ENCODE measurements at regions not wholly inside any gene's neighbourhood (a gene's known extent, or its start where the extent isn't known, plus 50 kb on each side); places are given as distances from the start of the nearest gene placed in this dataset.
A peak's percentile ranks its signal among the peaks of the same experiment; 100 is the strongest.
"Not testable (repeated sequence)": the region's sequence is repeated elsewhere in the genome, so short reads cannot be mapped to it uniquely, and the experiment has no call there.

GRCh38 chr2:82993609-82994008, 1465.5 kb downstream of the SUCLG1 start:
- H3K4me3 ChIP-seq (ENCODE audit: low read length), result no peak overlapping the region
- TF ChIP-seq, protein P1, sequence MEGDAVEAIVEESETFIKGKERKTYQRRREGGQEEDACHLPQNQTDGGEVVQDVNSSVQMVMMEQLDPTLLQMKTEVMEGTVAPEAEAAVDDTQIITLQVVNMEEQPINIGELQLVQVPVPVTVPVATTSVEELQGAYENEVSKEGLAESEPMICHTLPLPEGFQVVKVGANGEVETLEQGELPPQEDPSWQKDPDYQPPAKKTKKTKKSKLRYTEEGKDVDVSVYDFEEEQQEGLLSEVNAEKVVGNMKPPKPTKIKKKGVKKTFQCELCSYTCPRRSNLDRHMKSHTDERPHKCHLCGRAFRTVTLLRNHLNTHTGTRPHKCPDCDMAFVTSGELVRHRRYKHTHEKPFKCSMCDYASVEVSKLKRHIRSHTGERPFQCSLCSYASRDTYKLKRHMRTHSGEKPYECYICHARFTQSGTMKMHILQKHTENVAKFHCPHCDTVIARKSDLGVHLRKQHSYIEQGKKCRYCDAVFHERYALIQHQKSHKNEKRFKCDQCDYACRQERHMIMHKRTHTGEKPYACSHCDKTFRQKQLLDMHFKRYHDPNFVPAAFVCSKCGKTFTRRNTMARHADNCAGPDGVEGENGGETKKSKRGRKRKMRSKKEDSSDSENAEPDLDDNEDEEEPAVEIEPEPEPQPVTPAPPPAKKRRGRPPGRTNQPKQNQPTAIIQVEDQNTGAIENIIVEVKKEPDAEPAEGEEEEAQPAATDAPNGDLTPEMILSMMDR (conservative IDR thresholded peaks at IDR 0.05; ENCODE audit: low read depth, low read length), result no peak

DNA sequence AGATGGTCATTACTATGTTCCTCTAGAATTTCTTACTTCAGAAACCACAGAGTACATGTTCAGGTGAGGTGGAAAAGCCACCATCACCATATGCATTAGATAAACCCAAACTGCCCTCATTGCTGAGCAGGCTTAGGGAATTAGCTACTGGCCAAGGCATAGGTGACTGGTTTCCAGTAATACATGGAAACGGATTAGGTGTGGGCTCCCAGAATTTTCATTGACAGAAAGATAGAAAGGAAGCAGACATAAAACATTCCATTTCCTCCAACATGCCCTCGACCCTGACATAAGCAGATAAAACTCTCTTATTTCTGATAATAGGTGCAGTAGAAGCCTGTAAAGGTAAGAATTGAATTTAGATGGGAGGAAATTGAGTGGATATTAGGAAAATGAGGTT, 1466.1 kb downstream of the SUCLG1 start:
- DNase-seq (ENCODE audit: low read depth), result no peak
- H3K4me3 ChIP-seq (ENCODE audit: low read length), result no peak overlapping the region
- TF ChIP-seq, protein P1 (conservative IDR thresholded peaks at IDR 0.05; ENCODE audit: low read depth, low read length), result no peak

More at GRCh38 chr2:82993609-82994008, 1465.5 kb downstream of the SUCLG1 start:
- peak; percentile 9 for DNase-seq (ENCODE audit: low read depth)

GRCh38 chr2:82987706-82988105, 1471.4 kb downstream of the SUCLG1 start:
- not testable (repeated sequence) for H3K4me3 ChIP-seq (ENCODE audit: low read length); DNase-seq (ENCODE audit: low read depth)

DNA sequence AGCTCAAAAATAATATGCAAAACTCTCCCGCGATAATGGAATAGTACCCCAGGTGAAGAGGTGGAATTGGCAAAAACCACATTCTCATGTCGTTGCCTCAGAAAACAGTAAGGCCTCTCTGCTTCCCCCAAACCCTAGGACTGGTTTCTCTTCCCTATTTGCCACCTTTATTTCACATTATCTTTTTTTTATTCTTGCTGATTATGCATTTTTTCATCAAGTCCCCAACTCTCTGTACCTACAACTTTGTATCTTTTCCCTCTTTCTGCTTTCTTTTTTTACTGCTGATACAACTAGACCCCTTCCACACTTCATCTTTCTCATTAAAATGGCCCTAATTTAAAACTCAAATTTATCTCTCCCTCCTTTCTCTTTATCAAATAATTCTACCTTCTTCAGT, 1472.2 kb downstream of the SUCLG1 start:
- no peak overlapping the region for H3K4me3 ChIP-seq (ENCODE audit: low read length)
- TF ChIP-seq, protein P1 (conservative IDR thresholded peaks at IDR 0.05; ENCODE audit: low read depth, low read length), result no peak
- no peak for DNase-seq (ENCODE audit: low read depth)

GRCh38 chr2:82985572-82986197, 1473.4 kb downstream of the SUCLG1 start:
- DNase-seq (ENCODE audit: low read depth), result no peak
- TF ChIP-seq, protein P1 (conservative IDR thresholded peaks at IDR 0.05; ENCODE audit: low read depth, low read length), result no peak
- H3K4me3 ChIP-seq (ENCODE audit: low read length), result no peak overlapping the region

- DNase-seq (ENCODE audit: low read depth), result no peak
- TF ChIP-seq, protein P1 (conservative IDR thresholded peaks at IDR 0.05; ENCODE audit: low read depth, low read length), result no peak
- no peak overlapping the region for H3K4me3 ChIP-seq (ENCODE audit: low read length)
Measured at GRCh38 chr2:82968358-82968757, 1490.7 kb downstream of the SUCLG1 start.

- TF ChIP-seq, protein P1 (conservative IDR thresholded peaks at IDR 0.05; ENCODE audit: low read depth, low read length), result no peak
- no peak overlapping the region for H3K4me3 ChIP-seq (ENCODE audit: low read length)
- no peak for DNase-seq (ENCODE audit: low read depth)
Measured at GRCh38 chr2:82964341-82964740, 1494.7 kb downstream of the SUCLG1 start.
